ENCODE measurements at regions not wholly inside any gene's neighbourhood (a gene's known extent, or its start where the extent isn't known, plus 50 kb on each side); places are given as distances from the start of the nearest gene placed in this dataset.

GRCh38 chr2:176976736-176977685 is 235.6 kb upstream of the HNRNPA3 start:
- TF ChIP-seq POLR2A (IDR thresholded peaks at IDR 0.05): no peak
- no peak for TF ChIP-seq CTCF (IDR thresholded peaks at IDR 0.05)
